ENCODE measurements at regions not wholly inside any gene's neighbourhood (a gene's known extent, or its start where the extent isn't known, plus 50 kb on each side); places are given as distances from the start of the nearest gene placed in this dataset.

GRCh38 chr2:34848691-34849090, 1249.6 kb upstream of the FAM98A start:
- FAIRE-seq, result no peak
- RAD21 ChIA-PET (ENCODE audit: unreplicated experiment), result no interaction called here
- H3K27me3 ChIP-seq (replicated peaks in 1 of 2; ENCODE audit: control insufficient read depth in 2 of 2, insufficient read depth in 2 of 2, low read length in 1 of 2), result no peaks in the 10 kb centered on the region
- POLR2A ChIA-PET, result interaction anchor here (0.6 kb wide), 1 partner anchor 76 kb away, joined by 3 read pairs; no protein-coding TSS in a partner anchor
- no peak overlapping the region for H3K4me3 ChIP-seq
- in situ Hi-C loops (cut with MboI) (no loop called here), intact Hi-C loops (cut with micrococcal nuclease; ENCODE audit: unreplicated experiment) (no loop called here)
- H3K79me2 ChIP-seq (ENCODE audit: control insufficient read depth, insufficient read depth, low read length), result no peaks in the 10 kb centered on the region
- no peak overlapping the region for H2AFZ ChIP-seq (ENCODE audit: control insufficient read depth, low read depth, low read length)
- 0% methylated on average over 2 of the region's 3 CpGs for WGBS (ENCODE audit: insufficient coverage, insufficient replicate concordance, low lambda C conversion rate, missing lambda C conversion rate)
- no peak overlapping the region for H3K27ac ChIP-seq (ENCODE audit: control insufficient read depth, insufficient read depth)
- SMC1A ChIA-PET (ENCODE audit: uncharacterized antibody, unreplicated experiment), result no interaction called here
- CTCF ChIA-PET, result interaction anchor here (0.8 kb wide), 1 partner anchor 28 kb away, joined by 3 read pairs; no protein-coding TSS in a partner anchor
- no peaks in the 10 kb centered on the region for H3K36me3 ChIP-seq (ENCODE audit: control insufficient read depth in 2 of 2, insufficient read depth in 2 of 2, low read length in 1 of 2)
- no peak overlapping the region for H3K9ac ChIP-seq (ENCODE audit: control insufficient read depth, insufficient read depth, low read length)
- H4K20me1 ChIP-seq (ENCODE audit: control insufficient read depth, insufficient read depth), result no peaks in the 10 kb centered on the region
- no TSS peak for BruUV-seq (replicated peaks)
- H3K4me2 ChIP-seq (ENCODE audit: control insufficient read depth, insufficient read depth), result no peak overlapping the region
- DNase-seq (ENCODE audit: low read depth, low spot score), result no peak
- no peaks in the 10 kb centered on the region for H3K4me1 ChIP-seq (ENCODE audit: control insufficient read depth, insufficient read depth, low read length)
- H3K9me3 ChIP-seq (replicated peaks; ENCODE audit: control insufficient read depth, insufficient read depth, low read length), result no peaks in the 10 kb centered on the region
- ATAC-seq, result no peak
- TF ChIP-seq ZNF24 (IDR thresholded peaks at IDR 0.05), result no peak
- TF ChIP-seq EZH2 (IDR thresholded peaks at IDR 0.05; ENCODE audit: borderline replicate concordance, control insufficient read depth, low read depth, low read length), result no peak
- no peak for TF ChIP-seq MEF2B (IDR thresholded peaks at IDR 0.05; ENCODE audit: partially characterized antibody, poor library complexity, severe bottlenecking)
- TF ChIP-seq, protein P1, sequence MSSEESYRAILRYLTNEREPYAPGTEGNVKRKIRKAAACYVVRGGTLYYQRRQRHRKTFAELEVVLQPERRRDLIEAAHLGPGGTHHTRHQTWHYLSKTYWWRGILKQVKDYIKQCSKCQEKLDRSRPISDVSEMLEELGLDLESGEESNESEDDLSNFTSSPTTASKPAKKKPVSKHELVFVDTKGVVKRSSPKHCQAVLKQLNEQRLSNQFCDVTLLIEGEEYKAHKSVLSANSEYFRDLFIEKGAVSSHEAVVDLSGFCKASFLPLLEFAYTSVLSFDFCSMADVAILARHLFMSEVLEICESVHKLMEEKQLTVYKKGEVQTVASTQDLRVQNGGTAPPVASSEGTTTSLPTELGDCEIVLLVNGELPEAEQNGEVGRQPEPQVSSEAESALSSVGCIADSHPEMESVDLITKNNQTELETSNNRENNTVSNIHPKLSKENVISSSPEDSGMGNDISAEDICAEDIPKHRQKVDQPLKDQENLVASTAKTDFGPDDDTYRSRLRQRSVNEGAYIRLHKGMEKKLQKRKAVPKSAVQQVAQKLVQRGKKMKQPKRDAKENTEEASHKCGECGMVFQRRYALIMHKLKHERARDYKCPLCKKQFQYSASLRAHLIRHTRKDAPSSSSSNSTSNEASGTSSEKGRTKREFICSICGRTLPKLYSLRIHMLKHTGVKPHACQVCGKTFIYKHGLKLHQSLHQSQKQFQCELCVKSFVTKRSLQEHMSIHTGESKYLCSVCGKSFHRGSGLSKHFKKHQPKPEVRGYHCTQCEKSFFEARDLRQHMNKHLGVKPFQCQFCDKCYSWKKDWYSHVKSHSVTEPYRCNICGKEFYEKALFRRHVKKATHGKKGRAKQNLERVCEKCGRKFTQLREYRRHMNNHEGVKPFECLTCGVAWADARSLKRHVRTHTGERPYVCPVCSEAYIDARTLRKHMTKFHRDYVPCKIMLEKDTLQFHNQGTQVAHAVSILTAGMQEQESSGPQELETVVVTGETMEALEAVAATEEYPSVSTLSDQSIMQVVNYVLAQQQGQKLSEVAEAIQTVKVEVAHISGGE (CRISPR knock-in tag; IDR thresholded peaks at IDR 0.05), result no peak
- no peak for TF ChIP-seq ATF2 (IDR thresholded peaks at IDR 0.05; ENCODE audit: low read length)
- no peak for TF ChIP-seq SRF (IDR thresholded peaks at IDR 0.05; ENCODE audit: low read depth in 2 of 2, low read length in 2 of 2)
- no peak for TF ChIP-seq CBFB (IDR thresholded peaks at IDR 0.05; ENCODE audit: low read depth)
- TF ChIP-seq, protein P2, sequence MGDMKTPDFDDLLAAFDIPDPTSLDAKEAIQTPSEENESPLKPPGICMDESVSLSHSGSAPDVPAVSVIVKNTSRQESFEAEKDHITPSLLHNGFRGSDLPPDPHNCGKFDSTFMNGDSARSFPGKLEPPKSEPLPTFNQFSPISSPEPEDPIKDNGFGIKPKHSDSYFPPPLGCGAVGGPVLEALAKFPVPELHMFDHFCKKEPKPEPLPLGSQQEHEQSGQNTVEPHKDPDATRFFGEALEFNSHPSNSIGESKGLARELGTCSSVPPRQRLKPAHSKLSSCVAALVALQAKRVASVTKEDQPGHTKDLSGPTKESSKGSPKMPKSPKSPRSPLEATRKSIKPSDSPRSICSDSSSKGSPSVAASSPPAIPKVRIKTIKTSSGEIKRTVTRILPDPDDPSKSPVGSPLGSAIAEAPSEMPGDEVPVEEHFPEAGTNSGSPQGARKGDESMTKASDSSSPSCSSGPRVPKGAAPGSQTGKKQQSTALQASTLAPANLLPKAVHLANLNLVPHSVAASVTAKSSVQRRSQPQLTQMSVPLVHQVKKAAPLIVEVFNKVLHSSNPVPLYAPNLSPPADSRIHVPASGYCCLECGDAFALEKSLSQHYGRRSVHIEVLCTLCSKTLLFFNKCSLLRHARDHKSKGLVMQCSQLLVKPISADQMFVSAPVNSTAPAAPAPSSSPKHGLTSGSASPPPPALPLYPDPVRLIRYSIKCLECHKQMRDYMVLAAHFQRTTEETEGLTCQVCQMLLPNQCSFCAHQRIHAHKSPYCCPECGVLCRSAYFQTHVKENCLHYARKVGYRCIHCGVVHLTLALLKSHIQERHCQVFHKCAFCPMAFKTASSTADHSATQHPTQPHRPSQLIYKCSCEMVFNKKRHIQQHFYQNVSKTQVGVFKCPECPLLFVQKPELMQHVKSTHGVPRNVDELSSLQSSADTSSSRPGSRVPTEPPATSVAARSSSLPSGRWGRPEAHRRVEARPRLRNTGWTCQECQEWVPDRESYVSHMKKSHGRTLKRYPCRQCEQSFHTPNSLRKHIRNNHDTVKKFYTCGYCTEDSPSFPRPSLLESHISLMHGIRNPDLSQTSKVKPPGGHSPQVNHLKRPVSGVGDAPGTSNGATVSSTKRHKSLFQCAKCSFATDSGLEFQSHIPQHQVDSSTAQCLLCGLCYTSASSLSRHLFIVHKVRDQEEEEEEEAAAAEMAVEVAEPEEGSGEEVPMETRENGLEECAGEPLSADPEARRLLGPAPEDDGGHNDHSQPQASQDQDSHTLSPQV (IDR thresholded peaks at IDR 0.05), result no peak
- no peak for TF ChIP-seq E2F4 (IDR thresholded peaks at IDR 0.05; ENCODE audit: low read depth, low read length)
- no peak for TF ChIP-seq CHD1 (IDR thresholded peaks at IDR 0.05; ENCODE audit: low read depth, low read length)

Data from GM12878 (cell line).